LoVo (cell line): ENCODE measurements at regions not wholly inside any gene's neighbourhood (a gene's known extent, or its start where the extent isn't known, plus 50 kb on each side); places are given as distances from the start of the nearest gene placed in this dataset.
"Not testable (repeated sequence)": the region's sequence is repeated elsewhere in the genome, so short reads cannot be mapped to it uniquely, and the experiment has no call there.

ENCODE experiments used
- DNase-seq: peaks from one replicate; pipeline ENCODE4 v3.0.0-alpha.2; 2016; ENCODE audit warnings: low spot score

DNA sequence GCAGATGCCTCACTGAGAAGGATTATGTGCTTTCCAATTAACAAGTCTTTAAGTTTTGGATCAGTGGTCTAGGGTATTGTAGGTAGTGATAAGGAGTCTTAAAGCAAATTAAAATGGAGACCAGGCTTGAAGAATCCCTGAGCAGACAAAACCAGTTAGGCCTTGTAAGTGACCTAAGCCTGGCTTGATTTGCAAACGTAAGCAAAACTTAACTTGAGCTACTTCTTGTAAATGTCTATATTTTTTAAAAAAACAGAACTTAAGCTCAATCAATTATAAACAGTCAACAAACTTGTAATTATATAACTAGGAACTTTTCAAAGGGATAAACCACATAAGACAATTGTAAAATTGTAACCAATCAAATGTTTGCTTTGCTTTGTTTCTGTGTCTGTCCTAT is 72.7 kb upstream of the NALF2 start:
- DNase-seq = no peak

DNA sequence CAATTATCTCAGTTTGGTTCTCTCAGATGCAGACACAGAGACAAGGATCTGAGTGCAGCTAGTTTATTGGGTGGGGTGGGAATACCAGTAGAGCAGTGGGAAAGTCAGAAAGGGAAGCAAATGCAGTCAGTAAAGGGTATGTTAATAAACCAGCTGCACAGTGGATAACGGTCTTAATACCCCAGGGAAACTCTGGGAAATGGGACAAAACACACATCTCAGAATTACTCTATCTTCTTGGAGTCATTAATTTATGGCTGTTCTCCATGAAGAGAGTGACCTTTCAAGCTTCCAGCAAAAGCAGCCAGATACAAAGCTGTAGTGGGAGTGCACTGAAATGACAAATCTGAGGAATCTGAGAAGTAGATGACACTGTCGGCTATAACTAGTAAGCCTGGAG is 73.3 kb upstream of the NALF2 start:
- DNase-seq = no peak

DNA sequence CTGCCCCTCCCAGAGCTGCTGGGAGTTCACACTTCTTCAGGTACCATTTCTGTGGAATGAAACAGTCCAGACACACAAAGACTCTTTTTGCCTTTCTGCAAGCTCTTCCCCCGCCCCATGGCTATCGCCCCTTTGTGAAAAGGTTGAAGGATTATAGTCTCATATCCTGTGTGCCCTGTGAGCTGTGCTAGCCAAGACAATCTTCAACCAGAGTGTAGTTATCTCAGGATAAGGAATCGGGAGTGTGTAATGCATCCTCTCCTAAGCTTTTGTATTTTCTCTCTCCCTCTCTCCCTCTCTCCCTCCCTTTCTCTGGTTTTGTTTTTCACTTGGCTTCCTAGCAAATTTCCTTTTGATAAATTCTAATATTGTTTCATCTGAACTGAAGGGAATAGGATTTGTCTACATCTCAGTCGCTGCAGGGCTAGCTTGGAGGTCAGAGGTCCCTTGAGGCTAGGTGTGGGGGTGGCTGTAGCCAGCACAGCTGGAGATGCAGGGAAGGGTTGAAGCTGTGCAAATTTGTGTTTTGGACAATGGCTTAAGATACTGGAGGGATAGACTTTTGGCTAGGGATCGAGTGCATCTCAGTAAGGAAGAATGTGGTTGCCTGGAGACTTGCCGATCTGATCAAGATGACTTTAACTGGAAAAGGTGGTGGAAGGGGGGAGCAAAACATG is 74.6 kb upstream of the NALF2 start:
- no peak for DNase-seq

DNA sequence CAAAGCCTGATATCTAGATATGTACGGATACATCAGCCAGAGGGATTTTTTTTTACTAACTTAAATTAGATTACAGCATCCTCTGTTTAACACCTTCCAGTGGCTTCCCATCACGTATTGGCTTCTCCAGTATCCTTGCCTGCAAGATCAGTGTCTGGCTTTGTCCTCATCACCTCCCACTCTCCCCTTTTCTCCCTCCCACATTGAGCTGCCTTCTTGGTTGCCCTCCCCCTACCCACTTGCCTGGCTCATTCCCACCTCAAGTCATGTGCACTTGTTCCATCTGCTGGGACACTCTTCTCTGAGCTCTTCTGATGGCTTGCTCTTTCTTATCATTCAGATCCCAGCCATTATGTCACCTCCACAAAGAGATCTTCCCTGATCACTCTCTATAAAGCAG is 75.9 kb upstream of the NALF2 start:
- DNase-seq = no peak

DNA sequence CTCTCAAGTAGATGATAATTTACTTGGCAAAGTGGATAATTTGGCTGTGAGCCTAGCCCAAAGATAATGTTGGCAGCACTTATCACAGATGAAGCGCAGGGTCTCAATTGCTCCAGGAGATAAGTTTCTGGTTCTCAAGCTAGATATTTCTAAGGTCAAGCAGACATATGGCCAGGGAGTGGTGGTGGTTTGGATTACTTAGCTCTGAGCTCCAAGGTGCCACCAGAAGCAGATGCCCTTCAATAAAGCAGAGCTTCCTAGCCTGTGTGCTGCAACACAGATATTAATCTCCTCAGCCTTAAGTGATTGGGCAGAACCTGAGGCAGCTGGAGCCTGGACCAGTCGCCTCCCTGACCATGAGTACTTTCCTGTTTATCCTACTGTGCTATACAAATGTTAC is 79.2 kb upstream of the NALF2 start:
- no peak for DNase-seq

DNA sequence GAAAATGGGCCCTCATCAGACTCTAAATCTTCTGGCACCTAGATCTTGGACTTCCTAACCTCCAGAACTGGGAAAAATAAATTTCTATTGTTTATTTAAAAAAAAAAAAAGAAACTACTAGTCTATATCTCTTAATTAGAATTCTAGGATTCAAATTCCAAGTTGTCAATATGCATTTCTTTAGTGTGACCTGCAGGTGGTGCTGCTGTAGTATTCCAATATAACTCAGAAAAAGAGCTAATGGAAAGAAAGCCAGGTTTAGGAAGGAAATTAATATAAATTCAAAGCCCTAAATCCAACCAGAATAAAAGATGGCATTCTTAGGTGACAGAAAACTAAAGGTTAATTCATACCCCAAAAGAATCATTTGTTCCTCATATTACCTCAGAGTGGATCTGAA is 80.0 kb upstream of the NALF2 start:
- DNase-seq = peak; percentile 2

DNA sequence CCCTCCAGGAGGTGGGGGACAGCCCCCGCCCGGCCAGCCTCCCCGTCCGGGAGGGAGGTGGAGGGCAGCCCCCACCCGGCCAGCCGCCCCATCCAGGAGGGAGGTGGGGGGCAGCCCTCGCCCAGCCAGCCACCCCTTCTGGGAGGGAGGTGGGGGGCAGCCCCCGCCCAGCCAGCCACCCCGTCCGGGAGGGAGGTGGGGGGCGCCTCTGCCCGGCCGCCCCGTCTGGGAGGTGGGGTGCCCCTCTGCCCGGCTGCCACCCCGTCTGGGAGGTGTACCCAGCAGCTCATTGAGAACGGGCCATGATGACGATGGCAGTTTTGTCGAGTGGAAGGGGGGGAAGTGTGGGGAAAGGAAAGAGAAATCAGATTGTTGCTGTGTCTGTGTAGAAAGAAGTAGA is 81.9 kb upstream of the NALF2 start:
- not testable (repeated sequence) for DNase-seq

DNA sequence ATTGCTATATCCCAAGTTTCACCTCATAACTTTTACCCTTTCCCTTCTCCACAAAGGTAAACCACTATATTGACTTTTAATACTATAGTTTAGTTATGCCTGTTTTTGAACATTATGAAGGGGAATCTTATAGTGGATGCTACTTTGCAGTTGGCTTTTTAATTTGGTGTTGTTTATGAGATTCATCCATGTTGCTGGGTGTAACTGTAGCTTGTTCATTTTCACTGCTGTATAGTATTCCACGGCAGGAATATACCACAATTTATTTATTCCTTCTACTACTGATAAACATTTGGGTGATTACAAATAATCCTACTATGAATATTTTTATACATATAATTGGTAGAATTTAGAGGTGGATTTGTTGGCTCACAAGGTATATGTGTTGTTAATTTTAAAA is 88.4 kb upstream of the NALF2 start:
- DNase-seq = no peak

DNA sequence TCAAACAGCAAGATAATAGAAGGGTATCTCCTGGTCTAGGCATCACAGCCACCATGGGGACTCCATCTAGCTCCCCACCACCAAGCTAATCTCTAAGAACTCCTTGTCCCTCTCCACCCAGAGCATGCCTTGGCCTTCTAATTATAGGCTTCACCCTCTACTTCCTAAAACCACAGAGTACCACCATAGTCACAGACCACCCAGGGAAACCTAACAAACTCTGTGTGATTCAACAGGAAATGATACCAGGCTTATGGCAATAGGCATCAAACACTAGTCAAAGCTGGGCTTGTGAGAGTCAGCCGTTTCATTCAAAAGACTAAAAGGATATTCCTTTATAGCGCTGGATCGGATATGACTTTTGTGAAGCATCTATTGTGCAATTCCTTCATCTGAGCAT is 91.5 kb upstream of the NALF2 start:
- DNase-seq = no peak

DNA sequence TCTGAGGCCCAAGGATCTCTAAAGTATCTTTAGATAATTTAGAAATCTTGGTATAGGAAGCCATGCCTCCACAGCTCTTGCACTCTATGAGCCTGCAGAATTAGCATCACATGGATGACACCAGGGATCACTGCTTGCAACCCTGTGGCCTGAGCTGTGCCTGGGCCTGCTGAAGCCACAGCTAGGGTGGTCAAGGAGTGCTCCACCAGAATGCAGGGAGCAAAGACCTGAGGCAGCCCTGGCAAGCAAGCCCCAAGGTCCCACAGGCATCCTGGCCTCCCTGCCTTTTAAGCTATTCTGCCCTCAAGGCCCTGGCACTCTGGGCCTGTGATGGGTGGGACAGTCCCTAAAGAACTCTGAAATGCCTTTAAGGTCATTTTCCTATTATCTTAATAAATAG is 105.2 kb upstream of the NALF2 start:
- DNase-seq = no peak

DNA sequence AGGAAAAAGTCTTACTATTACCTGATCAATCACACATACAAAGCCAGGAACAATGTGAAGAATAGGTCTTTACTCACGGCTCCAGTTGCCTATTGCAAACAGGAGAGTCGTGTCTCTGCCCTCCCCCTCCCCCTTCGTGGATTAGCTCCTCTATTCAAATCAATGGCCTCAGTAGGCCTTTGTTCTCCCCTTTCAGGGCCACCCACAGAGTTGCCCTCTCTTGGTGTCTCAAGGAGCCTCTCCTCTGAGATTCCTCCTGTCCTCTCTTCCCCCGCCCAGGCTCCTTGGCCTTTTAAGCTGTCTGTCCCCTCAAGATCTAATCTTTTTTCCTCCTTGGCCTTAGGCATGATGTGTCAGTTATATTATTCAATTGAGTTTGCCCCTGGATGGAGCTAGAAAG is 107.2 kb upstream of the NALF2 start:
- DNase-seq = no peak

DNA sequence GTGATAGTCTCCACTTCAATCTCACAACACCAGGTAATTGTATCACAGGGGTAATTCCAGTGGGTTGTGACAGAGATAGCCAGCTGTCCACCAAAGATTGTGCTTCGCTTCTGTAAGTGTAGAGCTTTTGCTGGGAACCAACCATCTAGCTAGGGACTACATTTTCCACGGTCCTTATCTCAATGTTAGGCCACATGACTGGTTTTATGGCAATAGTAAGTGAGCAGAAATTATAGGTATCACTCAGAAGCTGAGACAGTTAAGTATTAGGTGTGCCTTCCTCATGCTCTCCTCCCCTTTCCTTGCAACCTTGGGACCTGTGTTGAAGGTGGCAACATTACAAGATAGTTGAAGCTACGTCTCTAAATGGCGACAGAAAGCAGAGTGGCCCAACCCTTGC is 108.8 kb upstream of the NALF2 start:
- no peak for DNase-seq

DNA sequence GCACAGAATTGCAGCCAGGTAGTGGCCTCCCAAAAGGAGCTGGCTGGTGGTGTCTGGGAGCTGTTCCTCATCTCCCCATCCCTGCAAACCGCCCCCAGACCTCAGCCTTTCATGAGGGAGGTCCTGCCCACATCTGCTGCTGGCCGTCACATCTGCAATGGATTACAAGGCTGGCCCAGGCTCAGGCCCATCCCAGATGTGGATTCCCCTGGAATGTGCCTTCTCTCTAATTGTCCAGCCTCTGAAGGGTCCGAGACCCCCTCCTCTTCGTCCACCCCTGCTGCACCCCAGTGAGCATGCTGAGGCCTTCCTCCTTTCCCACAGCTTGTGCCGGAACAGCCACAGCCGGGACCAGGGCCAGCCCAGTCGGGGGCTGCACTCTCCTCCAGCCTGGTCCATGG is 115.0 kb upstream of the NALF2 start:
- DNase-seq = no peak

DNA sequence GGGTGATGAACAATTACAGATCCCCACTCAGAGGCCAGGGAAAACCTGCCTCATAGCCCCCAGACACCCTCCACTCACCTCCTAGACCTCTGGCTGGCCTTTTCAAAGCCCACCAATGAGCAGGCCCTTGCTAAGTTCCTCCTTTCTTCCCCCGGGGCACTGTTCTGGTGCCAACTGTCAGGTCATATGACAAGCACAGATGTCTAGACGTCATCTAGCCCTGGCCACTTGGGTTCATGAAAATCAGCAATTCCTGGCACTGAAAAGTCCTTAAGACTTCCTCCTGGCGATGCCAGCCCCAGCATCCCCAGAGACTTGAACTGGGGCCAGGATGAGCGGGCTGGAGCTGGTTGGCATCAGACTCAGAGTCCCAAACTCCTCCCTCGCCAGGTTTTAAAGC is 115.6 kb upstream of the NALF2 start:
- DNase-seq = no peak

DNA sequence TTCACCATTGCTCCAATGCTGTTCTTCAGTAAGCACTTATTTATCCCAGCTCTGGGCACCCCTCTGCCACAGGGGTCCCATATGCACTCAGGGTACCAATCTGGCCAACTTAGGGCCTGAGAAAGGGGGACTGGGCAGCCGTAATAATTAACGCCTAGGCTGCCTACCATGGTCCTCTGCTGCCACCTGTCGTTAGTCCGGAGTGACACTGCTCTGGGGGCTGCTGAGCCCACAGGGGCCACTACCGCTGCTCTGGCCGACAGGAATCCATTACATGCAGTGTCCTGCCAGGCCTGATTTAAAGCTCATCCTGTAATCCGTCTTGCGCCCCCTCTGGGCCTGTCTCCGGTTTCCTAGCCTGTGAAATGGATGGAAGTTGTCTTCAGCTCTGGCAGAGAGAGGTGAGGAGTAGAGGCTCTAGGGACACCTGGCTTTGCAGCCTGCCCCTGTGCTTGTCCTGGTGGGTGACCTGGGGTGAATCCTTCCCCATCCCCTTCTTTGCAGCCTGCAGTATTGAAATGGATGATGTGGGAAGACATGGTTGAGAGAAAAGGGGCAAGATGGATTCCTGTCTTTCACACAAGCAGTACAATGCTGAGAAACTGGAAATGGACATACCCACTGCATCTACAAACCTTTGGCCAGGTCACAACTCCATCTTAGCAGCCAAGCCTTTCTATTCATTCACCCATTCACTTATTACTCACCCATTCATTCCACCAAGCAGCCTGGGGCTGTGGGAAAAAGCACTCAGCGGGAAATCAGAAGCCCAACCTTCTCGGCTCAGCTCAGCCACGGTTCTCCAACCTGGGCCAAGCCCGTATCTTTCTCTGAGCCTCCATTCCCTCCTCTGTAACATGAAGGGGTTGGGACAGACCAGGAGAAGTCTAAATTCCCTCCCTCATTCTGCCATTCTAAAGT is 116.3 kb upstream of the NALF2 start:
- peak; percentile 19 for DNase-seq

DNA sequence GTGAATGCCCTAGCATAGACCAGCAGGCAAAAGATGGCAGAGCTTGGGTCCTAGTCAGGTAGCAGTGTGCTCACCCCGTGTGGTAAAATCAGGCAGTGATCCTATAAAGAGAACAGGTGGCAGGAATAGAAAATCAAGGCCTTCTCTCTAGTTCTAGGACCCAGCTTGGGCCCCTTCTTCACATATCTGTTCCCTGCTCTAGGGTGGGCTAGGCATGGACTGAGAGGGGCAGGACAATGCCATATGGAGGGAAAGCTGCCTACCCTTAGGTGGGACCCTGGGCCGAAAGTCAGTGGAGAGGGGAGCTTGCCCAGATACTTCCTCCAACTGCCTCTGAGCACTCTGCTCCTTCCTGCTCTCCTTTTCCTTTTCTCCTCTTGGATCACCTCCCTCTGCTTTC is 117.4 kb upstream of the NALF2 start:
- no peak for DNase-seq

DNA sequence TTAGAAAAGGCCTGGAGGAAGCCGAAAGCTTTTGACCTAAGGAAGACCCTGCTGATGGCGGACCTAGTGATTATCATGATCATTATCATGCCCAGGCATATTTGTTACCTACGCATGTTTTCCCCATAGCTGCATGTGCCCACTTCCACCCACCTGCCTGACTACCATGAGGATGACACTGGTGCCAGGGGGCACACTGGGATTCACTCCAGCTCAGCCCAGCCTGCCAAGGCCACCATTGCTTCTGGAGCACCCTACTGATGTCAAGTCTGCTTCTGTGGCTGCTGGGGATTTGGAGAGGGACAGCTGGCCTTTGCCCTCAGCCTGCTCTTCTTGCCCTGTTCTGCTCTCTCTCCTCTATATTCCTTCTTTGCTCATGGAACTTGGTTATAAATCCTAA is 124.7 kb upstream of the NALF2 start:
- no peak for DNase-seq

DNA sequence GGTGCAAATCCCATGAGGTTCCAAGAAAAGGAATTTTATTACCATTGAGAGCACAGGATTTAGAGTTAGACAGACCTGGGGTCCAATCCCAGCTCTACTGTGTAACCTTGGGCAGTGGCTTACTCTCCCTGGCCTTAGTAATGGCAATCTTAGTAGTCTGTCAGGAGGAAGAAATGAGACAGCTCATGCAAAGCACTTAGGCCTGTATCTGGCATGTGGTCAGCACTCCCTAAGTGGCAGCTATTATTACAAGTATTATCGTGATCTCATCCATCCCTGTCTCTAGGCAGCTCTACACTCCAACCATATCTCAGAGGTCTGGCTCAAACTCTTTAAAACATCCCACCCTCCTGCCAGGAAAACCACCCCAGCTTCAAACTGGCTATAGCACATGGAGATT is 129.6 kb upstream of the NALF2 start:
- DNase-seq = no peak

DNA sequence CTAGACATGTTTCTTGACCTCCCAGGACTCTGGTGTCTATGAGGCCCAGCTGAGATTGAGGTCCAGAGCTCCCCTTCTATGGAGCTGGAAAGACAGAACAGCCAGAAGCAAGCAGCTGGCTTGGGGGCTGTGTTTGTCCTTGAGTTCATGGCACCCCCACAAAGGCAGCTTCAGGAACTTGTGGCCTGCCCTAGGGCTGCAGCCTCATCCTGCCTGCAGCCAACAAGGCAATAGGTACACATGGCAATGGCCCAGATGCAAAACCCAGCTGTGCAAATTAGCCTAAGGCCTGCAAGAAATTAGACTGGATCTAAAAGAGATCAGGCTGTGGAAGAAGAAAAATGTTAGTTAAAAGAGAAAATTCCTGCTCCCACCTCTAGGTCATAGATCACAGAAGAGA is 131.7 kb upstream of the NALF2 start:
- no peak for DNase-seq

DNA sequence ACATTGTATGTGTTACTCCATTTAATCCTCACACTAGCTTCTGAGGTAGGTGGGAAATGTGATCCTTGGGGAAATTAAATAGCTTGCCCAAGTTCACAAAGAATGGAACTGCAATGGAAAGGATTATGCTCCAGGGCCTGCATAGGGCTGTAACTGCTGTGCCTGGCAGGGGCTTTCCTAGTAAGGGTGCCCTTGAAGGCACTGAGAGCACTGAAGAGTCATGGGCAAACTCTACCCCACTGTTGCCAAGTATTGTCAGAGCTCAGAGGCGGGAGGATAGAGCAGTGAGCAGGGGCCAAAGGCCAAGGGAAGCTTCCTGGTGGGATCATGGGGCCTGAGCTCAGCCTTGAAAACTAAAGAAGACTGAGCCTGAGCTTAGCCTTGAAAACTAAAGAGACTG is 133.0 kb upstream of the NALF2 start:
- no peak for DNase-seq

DNA sequence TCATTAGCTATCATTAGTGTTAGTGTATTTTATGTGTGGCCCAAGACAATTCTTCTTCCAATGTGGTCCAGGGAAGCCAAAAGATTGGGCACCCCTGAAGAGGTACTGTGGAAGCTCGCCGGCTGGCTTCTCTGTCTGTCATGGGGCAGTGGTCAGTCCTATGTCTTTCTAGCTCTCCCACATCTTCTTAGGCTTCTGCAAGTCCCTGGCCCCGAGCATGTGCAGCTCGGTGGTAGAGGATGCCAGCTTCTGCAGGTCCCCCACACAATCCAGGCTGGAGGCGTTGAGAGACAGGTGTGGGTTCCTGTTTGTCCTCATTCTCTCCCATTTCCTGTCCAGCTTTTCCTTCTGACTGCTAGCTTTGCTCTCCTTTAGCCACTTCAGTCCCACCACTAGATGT is 134.1 kb upstream of the NALF2 start:
- DNase-seq = no peak

DNA sequence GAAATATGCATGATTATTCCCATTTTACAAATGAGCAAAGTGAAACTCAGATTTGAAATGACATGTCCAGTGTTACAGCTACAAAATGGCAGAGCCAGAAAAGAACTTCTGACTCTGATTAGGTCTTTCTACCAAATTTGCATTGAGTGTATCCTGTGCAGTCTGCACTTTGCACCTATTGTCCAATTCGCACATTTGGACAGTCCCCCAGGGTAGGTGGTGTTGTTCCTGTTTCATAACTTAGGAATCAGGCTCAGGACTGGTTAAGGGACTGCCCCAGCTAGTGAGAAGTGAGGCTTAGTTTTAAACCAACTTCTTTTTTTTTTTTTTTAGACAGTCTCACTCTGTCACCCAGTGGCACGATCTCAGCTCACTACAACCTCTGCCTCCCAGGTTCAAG is 137.9 kb upstream of the NALF2 start:
- no peak for DNase-seq

DNA sequence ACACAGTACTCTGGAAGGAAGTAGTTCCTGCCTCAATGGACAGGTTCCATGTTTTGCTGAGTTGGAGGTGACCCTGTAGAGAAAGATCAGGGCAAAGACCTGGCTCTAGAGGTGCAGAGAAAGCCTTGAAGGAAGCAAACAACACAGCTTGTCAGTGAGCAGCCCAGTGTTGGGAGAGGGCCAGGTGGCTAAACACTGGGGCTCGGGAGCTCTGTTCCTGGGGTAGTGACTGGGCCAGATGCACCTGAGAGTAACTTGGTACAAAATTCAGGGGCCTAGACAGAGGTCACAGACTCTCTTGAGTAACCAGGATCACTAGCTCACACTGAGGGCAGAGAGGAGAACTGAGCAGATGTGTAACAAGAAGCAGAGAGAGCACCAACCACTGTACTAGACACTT is 138.4 kb upstream of the NALF2 start:
- no peak for DNase-seq

DNA sequence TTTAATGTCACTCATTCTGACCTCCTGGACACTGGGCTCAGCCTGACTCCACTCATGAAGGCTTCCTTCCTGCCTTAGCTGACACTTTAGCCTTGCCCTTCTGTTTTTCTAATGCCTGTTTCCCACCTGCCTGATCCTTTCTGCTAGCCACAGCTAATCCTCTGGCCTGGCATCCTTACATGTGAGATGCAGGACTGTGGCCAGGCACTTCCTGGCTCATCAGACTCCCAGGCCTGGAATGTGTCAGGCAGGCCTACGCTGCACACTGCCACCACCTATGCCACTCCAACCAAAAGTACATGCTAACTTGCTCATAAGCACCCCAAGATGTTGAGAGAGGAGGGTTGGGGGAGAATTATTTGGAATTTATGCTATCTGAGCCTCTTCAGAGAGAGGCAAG is 138.8 kb upstream of the NALF2 start:
- DNase-seq = no peak
